HEK293T (cell line): ENCODE measurements at regions not wholly inside any gene's neighbourhood (a gene's known extent, or its start where the extent isn't known, plus 50 kb on each side); places are given as distances from the start of the nearest gene placed in this dataset.

Source experiments
- CTCF ChIA-PET: fragments of 350-600 bp; formaldehyde crosslinking; extraction: SDS; loops from one replicate; lab custom pipeline; 2021; ENCODE audit warnings: antibody characterized with exemption, inconsistent platforms; lab: Yijun Ruan, JAX
- POLR2A ChIA-PET: fragments of 350-600 bp; formaldehyde crosslinking; extraction: SDS; loops from one replicate; lab custom pipeline; 2020; ENCODE audit warnings: antibody characterized with exemption, inconsistent platforms; lab: Yijun Ruan, JAX
- DNase-seq: peaks from one replicate; pipeline ENCODE4 v3.0.0; 2012; ENCODE audit warnings: mixed read lengths; ENCODE audit errors: extremely low spot score
- ARNT ChIP-seq: fragments of 450-650 bp; IDR thresholded peaks from 2 replicates; pipeline ENCODE4 v1.6.1; 2017; ENCODE audit warnings: mild to moderate bottlenecking
- BHLHE40 ChIP-seq: fragments of 450-650 bp; IDR thresholded peaks from 2 replicates; pipeline ENCODE4 v1.6.1; 2016; ENCODE audit warnings: mild to moderate bottlenecking, moderate library complexity, borderline replicate concordance
- CTBP1 ChIP-seq: fragments of 450-650 bp; IDR thresholded peaks from 2 replicates; pipeline ENCODE4 v1.6.1; 2016; ENCODE audit warnings: borderline replicate concordance
- ELF4 ChIP-seq: fragments of 450-650 bp; IDR thresholded peaks from 2 replicates; pipeline ENCODE4 v1.6.1; 2017; ENCODE audit warnings: antibody characterized with exemption
- FOXA1 ChIP-seq: fragments of 450-650 bp; IDR thresholded peaks from 2 replicates; pipeline ENCODE4 v1.6.1; 2016; ENCODE audit warnings: mild to moderate bottlenecking
- FOXK2 ChIP-seq: fragments of 450-650 bp; IDR thresholded peaks from 2 replicates; pipeline ENCODE4 v1.6.1; 2016; ENCODE audit warnings: mild to moderate bottlenecking
- FOXM1 ChIP-seq: fragments of 450-650 bp; IDR thresholded peaks from 2 replicates; pipeline ENCODE4 v1.6.1; 2017; ENCODE audit warnings: mild to moderate bottlenecking, borderline replicate concordance
- HDGF ChIP-seq: fragments of 450-650 bp; IDR thresholded peaks from 2 replicates; pipeline ENCODE4 v1.6.1; 2017; ENCODE audit warnings: antibody characterized with exemption, borderline replicate concordance
- L3MBTL2 ChIP-seq: fragments of 450-650 bp; conservative IDR thresholded peaks from 2 replicates; pipeline ENCODE4 v1.6.1; 2016; ENCODE audit warnings: mild to moderate bottlenecking
- LEF1 ChIP-seq: fragments of 450-650 bp; IDR thresholded peaks from 2 replicates; pipeline ENCODE4 v1.6.1; 2017; ENCODE audit warnings: mild to moderate bottlenecking, borderline replicate concordance
- NFRKB ChIP-seq: fragments of 450-650 bp; IDR thresholded peaks from 2 replicates; pipeline ENCODE4 v1.6.1; 2016; ENCODE audit warnings: mild to moderate bottlenecking, moderate library complexity
- SP1 ChIP-seq: fragments of 450-650 bp; IDR thresholded peaks from 2 replicates; pipeline ENCODE4 v1.6.1; 2017
- SUZ12 ChIP-seq: fragments of 450-650 bp; IDR thresholded peaks from 2 replicates; pipeline ENCODE4 v1.6.1; 2016; ENCODE audit warnings: mild to moderate bottlenecking
- TARDBP ChIP-seq: fragments of 450-650 bp; IDR thresholded peaks from 2 replicates; pipeline ENCODE4 v1.6.1; 2016
- ZNF384 ChIP-seq: fragments of 450-650 bp; IDR thresholded peaks from 2 replicates; pipeline ENCODE4 v1.6.1; 2016
- TF ChIP-seq, protein P1 (sequence below): fragments of 450-650 bp; IDR thresholded peaks from 2 replicates; pipeline ENCODE4 v1.6.1; 2016

DNA sequence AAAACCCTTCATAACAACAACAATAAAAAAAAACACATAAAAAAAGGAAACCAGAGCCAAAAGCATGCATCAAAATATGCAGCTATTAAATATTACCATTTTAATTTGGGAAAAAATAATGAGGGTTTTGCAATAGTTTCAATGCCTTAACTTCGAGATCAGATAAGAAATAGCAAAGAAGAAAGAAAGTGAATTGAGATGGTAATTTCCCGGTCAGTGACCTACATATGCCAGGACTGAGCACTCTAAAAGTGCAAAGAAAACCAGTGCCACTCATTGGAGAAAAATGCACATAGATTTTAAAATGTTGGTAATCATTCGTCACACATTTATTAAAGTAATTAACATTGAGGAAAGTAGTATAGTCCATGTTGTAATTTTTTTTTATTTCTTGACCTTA is 944.2 kb downstream of the EFNB2 start:
- CTCF ChIA-PET = no interaction called here
- POLR2A ChIA-PET = no interaction called here
- DNase-seq = no peak
- TF ChIP-seq TARDBP = no peak
- TF ChIP-seq ZNF384 = no peak
- TF ChIP-seq HDGF = no peak
- TF ChIP-seq SUZ12 = no peak
- TF ChIP-seq SP1 = no peak
- TF ChIP-seq L3MBTL2 = no peak
- TF ChIP-seq CTBP1 = no peak
- TF ChIP-seq, protein P1, sequence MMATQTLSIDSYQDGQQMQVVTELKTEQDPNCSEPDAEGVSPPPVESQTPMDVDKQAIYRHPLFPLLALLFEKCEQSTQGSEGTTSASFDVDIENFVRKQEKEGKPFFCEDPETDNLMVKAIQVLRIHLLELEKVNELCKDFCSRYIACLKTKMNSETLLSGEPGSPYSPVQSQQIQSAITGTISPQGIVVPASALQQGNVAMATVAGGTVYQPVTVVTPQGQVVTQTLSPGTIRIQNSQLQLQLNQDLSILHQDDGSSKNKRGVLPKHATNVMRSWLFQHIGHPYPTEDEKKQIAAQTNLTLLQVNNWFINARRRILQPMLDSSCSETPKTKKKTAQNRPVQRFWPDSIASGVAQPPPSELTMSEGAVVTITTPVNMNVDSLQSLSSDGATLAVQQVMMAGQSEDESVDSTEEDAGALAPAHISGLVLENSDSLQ = no peak

DNA sequence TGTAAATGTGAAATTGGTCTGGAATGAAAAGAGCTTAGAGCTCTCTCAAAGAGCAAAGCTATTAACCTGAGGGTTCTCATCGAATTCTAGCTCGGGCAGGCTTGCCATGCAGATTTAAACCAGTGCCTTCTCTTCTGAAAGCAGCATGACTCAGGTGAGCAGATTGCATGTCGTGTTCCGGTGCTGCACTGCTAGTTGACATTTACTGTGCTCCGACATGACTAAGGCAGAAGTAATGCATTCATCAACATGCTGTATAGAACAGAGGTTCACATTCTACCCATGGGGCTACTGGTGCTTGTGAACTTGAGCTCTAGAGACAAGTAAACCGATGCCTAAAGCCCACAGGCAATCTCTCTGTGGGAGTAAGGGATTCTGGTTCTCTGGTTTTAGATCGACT is 947.7 kb downstream of the EFNB2 start:
- POLR2A ChIA-PET = no interaction called here

DNA sequence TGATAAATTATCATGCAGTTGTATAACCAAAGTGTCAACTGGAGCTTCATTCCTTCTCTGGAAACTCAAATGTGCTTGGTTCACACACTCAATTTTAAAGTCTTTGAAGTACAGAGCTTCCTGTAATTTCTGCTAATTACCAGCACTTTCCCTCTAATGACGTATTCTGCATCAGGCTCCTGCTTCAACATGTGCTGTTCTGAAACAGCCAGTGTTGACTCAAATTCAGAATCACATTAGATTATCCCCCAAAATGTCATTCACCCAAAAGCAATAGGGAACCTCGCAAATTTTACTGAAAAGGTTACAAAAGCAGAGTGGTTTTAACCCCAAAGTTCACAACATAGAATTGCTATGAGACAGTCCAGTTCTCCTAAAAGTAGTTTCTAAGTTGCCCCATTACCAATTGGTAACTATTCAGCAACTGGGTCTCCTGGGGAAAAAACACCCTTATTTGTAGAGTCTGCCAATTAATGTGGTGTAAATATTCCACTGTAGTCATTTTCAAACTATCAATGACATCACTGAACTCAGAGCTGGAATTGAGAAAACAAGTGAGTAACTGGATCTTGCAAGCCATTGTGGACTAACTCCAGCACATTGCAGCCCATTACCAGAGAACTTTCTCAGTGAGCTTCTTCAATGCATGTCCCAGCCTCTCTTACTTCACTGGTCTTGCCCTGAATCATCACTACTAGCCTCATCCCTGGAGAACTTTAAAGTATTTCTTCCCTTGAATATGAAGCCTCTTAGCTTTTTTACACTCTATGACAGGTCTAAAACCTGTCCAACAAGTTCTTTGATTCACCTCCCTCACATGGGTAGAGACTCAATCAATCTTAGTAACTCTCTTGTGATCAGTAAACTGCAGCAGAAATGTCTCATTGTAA is 955.4 kb downstream of the EFNB2 start:
- TF ChIP-seq ELF4 (no peak), TARDBP (no peak), SUZ12 (no peak), LEF1 (no peak), SP1 (no peak), CTBP1 (no peak), HDGF (no peak), FOXM1 (no peak), L3MBTL2 (no peak), ARNT (no peak)
- TF ChIP-seq, protein P1 = no peak
- ChIA-PET CTCF (no interaction called here), POLR2A (no interaction called here)
- no peak for DNase-seq

More for the DNA sequence above, 947.7 kb downstream of the EFNB2 start:
- CTCF ChIA-PET = no interaction called here
- no peak for TF ChIP-seq LEF1
- no peak for TF ChIP-seq TARDBP
- no peak for TF ChIP-seq L3MBTL2
- TF ChIP-seq, protein P1 = no peak
- TF ChIP-seq FOXA1 = no peak
- TF ChIP-seq HDGF = no peak
- no peak for TF ChIP-seq ARNT
- TF ChIP-seq SUZ12 = no peak
- TF ChIP-seq ELF4 = no peak
- TF ChIP-seq FOXK2 = no peak
- TF ChIP-seq NFRKB = no peak
- no peak for TF ChIP-seq ZNF384
- no peak for TF ChIP-seq SP1
- no peak for TF ChIP-seq BHLHE40
- TF ChIP-seq CTBP1 = no peak
- no peak for TF ChIP-seq FOXM1
- DNase-seq = no peak

DNA sequence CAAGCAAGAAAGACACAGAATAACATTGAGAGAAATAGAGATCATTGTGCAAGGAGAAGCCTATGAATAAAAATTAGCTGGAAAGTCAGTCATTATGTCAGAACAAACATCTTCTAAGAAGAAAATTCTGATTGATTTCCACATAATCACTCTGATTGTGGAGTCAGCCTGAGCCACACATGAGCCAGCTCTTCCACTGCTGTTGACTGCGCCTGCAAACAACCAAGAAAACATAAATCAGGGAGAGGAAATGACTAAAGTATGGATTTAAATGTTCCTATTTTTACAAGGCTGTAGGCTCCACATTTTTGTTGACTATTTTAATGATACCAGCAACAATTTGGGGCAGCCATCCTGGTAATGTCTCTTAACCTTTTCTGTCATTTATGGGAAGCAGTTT is 962.3 kb downstream of the EFNB2 start:
- no peak for DNase-seq
- TF ChIP-seq ZNF384 = no peak
- no peak for TF ChIP-seq CTBP1
- TF ChIP-seq ARNT = no peak
- no peak for TF ChIP-seq NFRKB
- TF ChIP-seq FOXA1 = no peak
- TF ChIP-seq FOXK2 = no peak
- TF ChIP-seq SUZ12 = no peak
- TF ChIP-seq BHLHE40 = no peak
- TF ChIP-seq ELF4 = no peak
- no peak for TF ChIP-seq TARDBP
- no peak for TF ChIP-seq FOXM1
- TF ChIP-seq HDGF = no peak
- TF ChIP-seq, protein P1 = no peak
- no peak for TF ChIP-seq SP1
- no peak for TF ChIP-seq LEF1
- ChIA-PET CTCF (no interaction called here), POLR2A (no interaction called here)

DNA sequence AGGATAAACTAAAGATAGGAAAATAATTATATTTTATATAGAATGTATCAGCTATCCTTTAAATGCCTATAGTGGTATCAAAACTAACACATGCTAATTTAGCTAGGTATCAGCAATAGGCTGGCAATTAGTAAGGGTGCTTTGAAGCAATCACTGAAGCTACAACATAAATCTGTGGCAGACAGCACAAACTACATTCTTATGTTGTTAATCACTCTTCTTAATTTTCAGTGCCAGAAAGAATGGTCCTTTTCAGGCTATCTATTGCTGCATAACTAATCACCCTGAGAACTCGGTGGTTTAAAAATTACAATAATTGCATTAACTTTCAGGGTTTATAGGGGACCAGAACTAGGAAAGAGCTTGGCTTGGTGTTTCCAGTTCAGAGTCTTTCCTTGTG is 963.1 kb downstream of the EFNB2 start:
- DNase-seq = no peak
- CTCF ChIA-PET = no interaction called here
- TF ChIP-seq BHLHE40 (no peak), ARNT (no peak), L3MBTL2 (no peak), CTBP1 (no peak), TARDBP (no peak)
- POLR2A ChIA-PET = no interaction called here

DNA sequence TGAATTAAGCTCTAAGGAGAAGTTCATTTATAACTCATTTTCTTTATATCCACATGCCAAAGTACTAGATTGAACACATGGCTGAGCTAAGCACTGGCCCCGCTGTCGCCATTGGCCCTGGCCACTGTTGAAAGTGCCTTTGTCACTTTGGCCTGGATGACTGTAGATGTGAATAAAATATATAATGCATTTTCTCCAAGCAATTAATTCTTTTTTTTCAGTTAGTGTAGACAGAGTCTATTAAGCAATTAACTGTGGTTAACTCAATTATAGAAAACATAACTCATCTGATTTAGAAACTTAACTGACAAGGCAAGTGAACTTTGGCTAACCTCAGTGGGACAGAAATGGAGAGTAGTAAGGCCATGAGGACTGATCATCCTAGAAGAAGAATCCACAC is 965.6 kb downstream of the EFNB2 start:
- TF ChIP-seq BHLHE40 (no peak), NFRKB (no peak), LEF1 (no peak), TARDBP (no peak)
- ChIA-PET POLR2A (no interaction called here), CTCF (no interaction called here)
- no peak for DNase-seq
